ENCODE measurements at regions not wholly inside any gene's neighbourhood (a gene's known extent, or its start where the extent isn't known, plus 50 kb on each side); places are given as distances from the start of the nearest gene placed in this dataset.
"Not testable (repeated sequence)": the region's sequence is repeated elsewhere in the genome, so short reads cannot be mapped to it uniquely, and the experiment has no call there.

DNA sequence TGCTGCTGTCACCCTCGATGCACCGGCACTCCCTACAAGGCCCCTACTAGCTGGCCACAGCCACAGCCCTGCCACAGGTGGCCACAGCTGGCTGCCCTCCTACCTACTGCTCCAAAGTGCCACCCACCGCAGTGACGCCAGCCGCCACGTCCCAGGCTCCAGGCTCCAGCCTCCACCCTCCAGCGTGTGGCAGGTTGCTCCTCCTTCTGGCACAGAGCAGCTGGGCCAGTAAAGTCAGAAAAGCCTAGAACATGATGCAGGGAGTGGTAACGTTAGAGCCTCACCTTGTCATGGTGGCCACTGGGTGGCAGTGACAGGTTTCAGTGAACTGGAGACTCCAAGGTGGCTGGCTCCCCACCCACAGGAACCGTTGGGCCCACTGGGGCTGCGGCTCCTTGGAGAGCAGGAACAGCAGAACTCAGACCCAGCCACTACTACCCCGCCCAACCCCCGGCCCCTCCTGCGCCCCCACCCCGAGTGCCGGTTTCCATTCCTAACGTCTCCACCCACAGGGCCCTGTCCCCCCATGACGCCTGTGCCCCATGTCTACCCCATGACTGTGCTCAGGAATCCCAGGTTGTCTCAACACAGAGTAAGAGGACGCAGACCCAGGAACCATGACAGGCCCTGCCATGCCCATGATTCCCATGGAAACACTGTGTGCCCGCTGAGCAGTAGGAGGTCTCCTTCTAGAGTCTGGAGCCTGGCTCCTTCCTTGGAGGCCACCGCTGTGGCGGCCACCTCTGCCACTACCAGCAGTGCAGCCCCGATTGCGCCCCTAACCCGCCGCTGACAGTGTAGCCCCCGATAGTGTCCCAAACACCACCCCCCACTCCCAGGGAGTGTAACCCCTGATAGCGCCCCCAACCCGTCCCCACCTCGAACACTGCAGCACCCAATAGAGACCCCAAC lies 52.3 kb upstream of the ZNF33B start:
- DNase-seq = peak; percentile 36 to 64 (median 51)

DNA sequence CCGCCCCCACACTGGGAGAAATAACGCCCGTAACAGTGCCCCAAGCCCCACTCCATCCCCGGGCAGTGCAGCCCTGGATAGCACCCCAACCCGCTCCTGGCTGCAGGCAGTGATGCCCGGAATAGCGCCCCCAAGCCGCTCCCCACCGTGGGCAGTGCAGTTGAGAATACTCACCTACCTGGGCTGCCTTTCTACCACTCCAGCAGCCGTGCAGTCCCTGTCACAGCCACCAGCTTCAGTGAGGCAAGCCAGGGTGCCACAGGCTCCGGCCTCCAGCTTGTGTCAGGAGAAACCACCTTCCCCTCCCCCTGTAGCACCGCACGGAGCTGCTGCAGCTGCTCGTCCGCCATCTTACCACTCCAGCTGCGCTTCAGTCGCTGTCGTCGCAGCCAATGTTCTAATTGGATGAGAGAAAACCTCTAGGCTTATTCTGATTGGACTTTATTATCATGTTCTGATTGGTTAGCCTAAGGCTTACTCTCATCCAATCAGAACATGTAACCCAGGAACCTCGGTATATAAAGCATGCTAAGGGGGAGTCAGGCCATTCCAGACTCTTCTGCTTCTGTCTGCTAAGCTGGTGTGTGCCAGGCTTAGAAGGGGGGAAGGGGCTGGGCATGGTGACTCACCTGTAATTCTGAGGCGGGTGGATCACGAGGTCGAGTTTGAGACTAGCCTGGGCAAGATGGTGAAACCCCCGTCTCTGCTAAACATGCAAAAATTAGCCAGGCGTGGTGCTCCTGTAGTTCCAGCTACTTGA lies 53.2 kb upstream of the ZNF33B start:
- peak; percentile 76 to 95 (median 82) for DNase-seq

DNA sequence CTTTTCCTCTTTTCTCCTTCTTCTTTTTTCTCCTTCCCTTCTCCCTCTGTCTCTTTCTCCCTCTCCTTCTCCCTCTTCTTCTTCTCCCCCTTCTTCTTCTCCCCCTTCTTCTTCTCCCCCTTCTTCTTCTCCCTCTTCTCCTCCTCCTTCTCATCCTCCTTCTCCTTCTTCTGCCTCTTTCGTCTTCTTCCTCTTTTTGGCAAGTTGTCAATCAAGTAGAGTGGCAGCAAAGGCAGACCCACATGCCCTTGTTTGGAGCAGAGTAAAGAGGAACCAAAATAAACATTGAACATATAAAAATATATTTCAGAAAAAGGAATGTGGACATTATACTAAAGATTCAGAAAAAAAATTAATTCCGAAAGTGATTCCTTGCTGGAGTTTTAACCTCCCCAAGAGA lies 59.6 kb upstream of the ZNF33B start:
- DNase-seq = no peak

DNA sequence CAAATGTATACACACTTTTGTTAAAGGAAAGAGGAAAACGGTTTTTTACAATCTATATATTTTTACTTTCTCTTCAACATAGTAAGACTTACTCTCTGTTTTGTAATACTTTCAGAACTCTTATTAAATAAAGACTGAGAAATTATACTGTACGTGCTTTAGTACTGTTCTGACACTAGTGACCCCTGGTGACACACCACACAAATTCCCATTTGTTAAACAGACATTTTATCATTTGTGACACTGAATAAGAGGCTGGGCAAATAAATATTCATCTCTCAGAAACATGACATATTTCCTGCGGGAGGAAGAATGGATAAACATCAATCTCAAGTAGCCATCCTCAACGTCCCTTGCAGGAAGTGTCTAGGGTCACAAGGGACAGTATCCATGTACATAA lies 68.9 kb upstream of the ZNF33B start:
- peak in 1 of 3 experiments; percentile 39 for DNase-seq

DNA sequence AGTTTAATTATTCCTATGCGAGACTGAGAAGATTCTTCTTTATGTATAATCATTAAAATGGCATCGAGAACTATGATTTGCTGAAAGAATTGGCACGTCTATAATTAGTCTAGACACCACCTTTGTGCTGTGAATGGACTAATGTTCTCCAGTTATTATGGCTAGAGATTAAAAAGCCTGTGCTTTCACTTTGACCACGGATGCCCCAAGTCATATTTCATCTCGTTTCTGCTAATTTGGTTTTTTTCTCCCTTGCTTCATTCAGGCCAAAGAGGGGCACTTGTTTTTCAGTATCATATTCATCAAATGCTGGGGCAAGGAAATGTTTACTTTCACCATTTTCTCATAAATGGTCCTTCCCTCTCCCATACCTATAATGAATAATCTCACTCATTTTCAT lies 63.3 kb upstream of the BMS1 start:
- DNase-seq = not testable (repeated sequence)

DNA sequence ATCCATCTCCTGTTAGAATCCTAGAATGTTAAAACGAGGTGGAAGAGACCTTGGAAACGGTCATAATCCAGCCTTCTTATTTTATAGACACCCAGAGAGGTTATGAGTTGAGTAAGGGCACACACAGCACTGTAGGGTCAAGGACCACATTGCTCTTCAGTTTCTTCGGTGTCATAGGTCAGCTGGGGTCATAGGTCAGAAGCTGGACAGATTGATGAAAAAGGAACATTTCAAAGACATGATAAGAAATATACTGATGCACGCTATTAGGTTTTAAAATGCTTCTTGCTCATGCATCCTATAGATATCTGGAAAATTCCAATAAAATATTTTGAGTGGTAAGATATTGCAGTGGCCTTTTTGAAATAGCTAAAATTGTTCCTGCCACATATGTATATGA lies 60.0 kb upstream of the BMS1 start:
- DNase-seq = no peak

DNA sequence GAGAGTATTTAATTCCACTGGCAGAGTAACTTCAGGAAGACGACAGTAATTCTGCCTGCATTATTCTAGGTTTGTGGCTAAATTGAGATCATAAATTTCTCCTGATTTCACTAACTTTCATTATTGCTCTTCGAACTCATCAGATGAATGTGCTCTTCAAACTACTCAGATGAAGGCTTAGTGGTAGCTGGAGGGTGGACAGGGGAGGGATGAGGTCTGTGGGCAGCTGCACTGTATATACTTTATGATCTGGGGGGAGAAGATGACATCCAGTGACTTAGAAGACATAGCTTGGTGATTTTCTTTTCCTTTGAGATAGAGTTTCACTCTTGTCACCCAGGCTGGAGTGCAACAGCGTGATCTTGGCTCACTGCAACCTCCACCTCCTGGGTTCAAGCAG lies 59.0 kb upstream of the BMS1 start:
- not testable (repeated sequence) for DNase-seq

DNA sequence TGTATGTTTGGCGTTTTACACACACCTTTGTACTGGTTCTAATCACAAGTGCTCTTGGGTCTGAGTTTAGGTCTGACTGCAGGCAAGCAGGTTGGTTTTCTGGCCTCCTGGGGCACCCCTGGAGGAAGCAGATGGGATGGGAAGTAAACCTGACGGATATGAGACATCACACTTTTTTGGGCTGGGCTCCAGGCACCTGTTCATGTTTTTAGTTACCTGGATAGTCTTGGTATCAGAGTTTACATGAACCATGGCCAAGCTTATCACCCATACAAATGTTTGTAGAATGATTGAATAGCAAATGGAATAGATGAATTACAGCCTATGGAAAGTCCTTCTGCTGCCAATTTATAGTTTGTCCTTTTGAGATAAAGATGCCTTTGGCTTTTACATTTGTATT lies 57.9 kb upstream of the BMS1 start:
- DNase-seq = not testable (repeated sequence)

DNA sequence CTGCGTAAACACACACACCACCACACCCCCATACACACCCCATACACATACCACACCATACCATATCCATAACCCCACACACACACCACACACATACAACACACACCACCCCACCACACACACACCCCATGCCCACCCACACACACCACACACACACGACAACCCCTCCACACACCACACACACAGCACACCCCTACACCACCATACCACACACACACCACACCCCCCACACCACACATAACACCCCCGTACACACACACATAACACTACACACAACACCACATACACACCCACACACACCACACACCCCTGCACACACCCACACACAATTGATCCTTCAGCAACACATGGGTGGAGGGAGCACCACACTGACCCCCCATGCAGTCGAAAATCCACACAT lies 50.3 kb upstream of the BMS1 start:
- no peak for DNase-seq
